HG03159 (cell line): ENCODE measurements at regions not wholly inside any gene's neighbourhood (a gene's known extent, or its start where the extent isn't known, plus 50 kb on each side); places are given as distances from the start of the nearest gene placed in this dataset.

Experiments
- ATAC-seq: cut with Tn5 transposase; IDR thresholded peaks from one replicate; pipeline ENCODE4 v1.9.1; 2021; ENCODE audit warnings: mild to moderate bottlenecking, moderate library complexity; ENCODE audit not compliant: unreplicated experiment

GRCh38 chr15:70431854-70432253 is 331.5 kb downstream of the UACA start:
- ATAC-seq = no peak

- no peak for ATAC-seq
Measured at GRCh38 chr15:70430069-70430468, 332.4 kb upstream of the TLE3 start.

GRCh38 chr15:70429056-70429722 is 331.5 kb upstream of the TLE3 start:
- no peak for ATAC-seq

GRCh38 chr15:70428211-70428822 is 330.6 kb upstream of the TLE3 start:
- ATAC-seq = no peak

GRCh38 chr15:70427167-70428120 is 329.7 kb upstream of the TLE3 start:
- no peak for ATAC-seq

- ATAC-seq = no peak
Measured at GRCh38 chr15:70426096-70426821, 328.5 kb upstream of the TLE3 start.

- no peak for ATAC-seq
Measured at GRCh38 chr15:70424937-70425411, 327.3 kb upstream of the TLE3 start.

- ATAC-seq = no peak
Measured at GRCh38 chr15:70423267-70423666, 325.6 kb upstream of the TLE3 start.

GRCh38 chr15:70422342-70422741 is 324.6 kb upstream of the TLE3 start:
- ATAC-seq = no peak

- ATAC-seq = no peak
Measured at GRCh38 chr15:70420948-70421482, 323.3 kb upstream of the TLE3 start.

- no peak for ATAC-seq
Measured at GRCh38 chr15:70420086-70420947, 322.6 kb upstream of the TLE3 start.

GRCh38 chr15:70418943-70419342 is 321.2 kb upstream of the TLE3 start:
- no peak for ATAC-seq

GRCh38 chr15:70417535-70417934 is 319.8 kb upstream of the TLE3 start:
- ATAC-seq = no peak

- no peak for ATAC-seq
Measured at GRCh38 chr15:70416829-70417228, 319.1 kb upstream of the TLE3 start.

GRCh38 chr15:70415398-70415797 is 317.7 kb upstream of the TLE3 start:
- no peak for ATAC-seq

GRCh38 chr15:70414626-70415025 is 316.9 kb upstream of the TLE3 start:
- no peak for ATAC-seq

- ATAC-seq = no peak
Measured at GRCh38 chr15:70412794-70413193, 315.1 kb upstream of the TLE3 start.

- no peak for ATAC-seq
Measured at GRCh38 chr15:70411143-70411863, 313.6 kb upstream of the TLE3 start.

GRCh38 chr15:70410371-70410985 is 312.8 kb upstream of the TLE3 start:
- no peak for ATAC-seq
